IMR-90 (cell line): ENCODE measurements at regions not wholly inside any gene's neighbourhood (a gene's known extent, or its start where the extent isn't known, plus 50 kb on each side); places are given as distances from the start of the nearest gene placed in this dataset.

Experiments used
- ATAC-seq: fragments of 200-7000 bp; cut with Tn5 transposase; 2 replicates; pipeline ENCODE4 v1.9.1; 2020; ENCODE audit warnings: low read depth, mild to moderate bottlenecking, moderate library complexity
- BruUV-seq: library from RNA; stranded (reverse); fragments of 400-500 nt; replicated peaks from 2 replicates; lab custom pipeline; 2021; lab: Mats Ljungman, UMichigan
- CTCF ChIA-PET: fragments of 300-600 bp; formaldehyde crosslinking; extraction: SDS; loops from one replicate; lab custom pipeline; 2021; ENCODE audit warnings: antibody characterized with exemption; lab: Yijun Ruan, JAX
- POLR2A ChIA-PET: fragments of 300-600 bp; sonication (Branson Sonifier 250); formaldehyde crosslinking; loops from one replicate; lab custom pipeline; 2022; ENCODE audit warnings: antibody characterized with exemption; ENCODE audit not compliant: unreplicated experiment; lab: Charles Lee
- DNase-seq: peaks from one replicate; pipeline ENCODE4 v3.0.0; 2013
- H2AFZ ChIP-seq: replicated peaks from 2 replicates; pipeline ENCODE3; 2013; ENCODE audit warnings: low read length, mild to moderate bottlenecking; ENCODE audit not compliant: poor library complexity
- H2AK5ac ChIP-seq: 2 replicates; pipeline ENCODE4 v1.6.1; 2013; ENCODE audit warnings: low read depth, low read length, inconsistent platforms
- H2AK9ac ChIP-seq: replicated peaks from 2 replicates; pipeline ENCODE3; 2013; ENCODE audit warnings: mild to moderate bottlenecking, low read depth, low read length, moderate library complexity; ENCODE audit not compliant: poor library complexity
- H2BK120ac ChIP-seq: 2 replicates; pipeline ENCODE4 v1.6.1; 2013; ENCODE audit warnings: low read depth, low read length, inconsistent platforms
- H2BK15ac ChIP-seq: 3 replicates; pipeline ENCODE4 v1.6.1; 2013; ENCODE audit warnings: low read depth, low read length, inconsistent platforms
- H2BK20ac ChIP-seq: 2 replicates; pipeline ENCODE4 v1.6.1; 2013; ENCODE audit warnings: low read depth, mild to moderate bottlenecking, inconsistent platforms, low read length, moderate library complexity
- H2BK5ac ChIP-seq: 2 replicates; pipeline ENCODE4 v1.6.1; 2013; ENCODE audit warnings: mild to moderate bottlenecking, low read depth, low read length, inconsistent platforms; ENCODE audit not compliant: poor library complexity, severe bottlenecking
- H3K14ac ChIP-seq: replicated peaks from 2 replicates; pipeline ENCODE4 v1.6.1; 2013; ENCODE audit warnings: low read depth, low read length, inconsistent platforms
- H3K18ac ChIP-seq: 2 replicates; pipeline ENCODE4 v1.6.1; 2013; ENCODE audit warnings: low read depth, low read length, control low read depth
- H3K23ac ChIP-seq: 2 replicates; pipeline ENCODE4 v1.6.1; 2013; ENCODE audit warnings: low read depth, low read length, inconsistent platforms
- H3K27ac ChIP-seq: 2 replicates; pipeline ENCODE4 v1.5.1; 2013; ENCODE audit warnings: mild to moderate bottlenecking, control low read depth, low read length; ENCODE audit not compliant: insufficient read depth
- H3K27me3 ChIP-seq: 2 replicates; pipeline ENCODE4 v1.6.1; 2013; ENCODE audit warnings: low read length; ENCODE audit not compliant: control insufficient read depth, insufficient read depth
- H3K36me3 ChIP-seq: 2 replicates; pipeline ENCODE4 v1.6.1; 2013; ENCODE audit warnings: low read length, mixed read lengths; ENCODE audit not compliant: control insufficient read depth, insufficient read depth
- H3K4ac ChIP-seq: 2 replicates; pipeline ENCODE4 v1.6.1; 2013; ENCODE audit warnings: low read depth, low read length, inconsistent platforms
- H3K4me1 ChIP-seq: 2 replicates; pipeline ENCODE4 v1.6.1; 2013; ENCODE audit warnings: low read length, mixed read lengths; ENCODE audit not compliant: control insufficient read depth, insufficient read depth
- H3K4me2 ChIP-seq: 2 replicates; pipeline ENCODE4 v1.6.1; 2013; ENCODE audit warnings: low read depth, mild to moderate bottlenecking, control low read depth, low read length, moderate library complexity
- H3K4me3 ChIP-seq: 2 replicates; pipeline ENCODE4 v1.5.1; 2013; ENCODE audit warnings: low read depth, mild to moderate bottlenecking, control low read depth, low read length, moderate library complexity; ENCODE audit not compliant: insufficient read depth
- H3K56ac ChIP-seq: 2 replicates; pipeline ENCODE4 v1.6.1; 2013; ENCODE audit warnings: low read length, inconsistent platforms; ENCODE audit not compliant: insufficient read depth; ENCODE audit errors: extremely low read depth
- H3K79me1 ChIP-seq, 2 experiments: 2 replicates each; pipeline ENCODE4 v1.6.1; 2013; ENCODE audit warnings: low read length in 2 of 2, inconsistent platforms in 1 of 2, low read depth in 1 of 2
- H3K9ac ChIP-seq: 2 replicates; pipeline ENCODE4 v1.6.1; 2013; ENCODE audit warnings: low read depth, low read length, control low read depth
- H3K9me1 ChIP-seq: 2 replicates; pipeline ENCODE4 v1.6.1; 2013; ENCODE audit warnings: low read length, inconsistent platforms; ENCODE audit not compliant: insufficient read depth
- H3K9me3 ChIP-seq: 2 replicates; pipeline ENCODE4 v1.6.1; 2013; ENCODE audit warnings: low read length; ENCODE audit not compliant: control insufficient read depth, insufficient read depth
- H4K20me1 ChIP-seq: 2 replicates; pipeline ENCODE4 v1.6.1; 2013; ENCODE audit warnings: low read length, inconsistent platforms; ENCODE audit not compliant: insufficient read depth
- H4K5ac ChIP-seq: 2 replicates; pipeline ENCODE4 v1.6.1; 2013; ENCODE audit warnings: mild to moderate bottlenecking, low read depth, low read length, control low read depth
- H4K8ac ChIP-seq, 2 experiments: 2 replicates each; pipeline ENCODE4 v1.6.1; 2013; ENCODE audit warnings: low read depth in 2 of 2, low read length in 2 of 2, control low read depth in 1 of 2, inconsistent platforms in 1 of 2
- H4K91ac ChIP-seq: 2 replicates; pipeline ENCODE4 v1.6.1; 2013; ENCODE audit warnings: low read depth, low read length, inconsistent platforms; ENCODE audit not compliant: insufficient read depth
- BHLHE40 ChIP-seq: fragments of 150-350 bp; IDR thresholded peaks from 2 replicates; pipeline ENCODE4 v1.6.1; 2016; ENCODE audit warnings: mild to moderate bottlenecking, low read depth, low read length
- CEBPB ChIP-seq: IDR thresholded peaks from 2 replicates; pipeline ENCODE4 v1.6.1; 2012; ENCODE audit warnings: low read depth, low read length, improper control_type of control experiment
- CHD1 ChIP-seq: IDR thresholded peaks from 2 replicates; pipeline ENCODE4 v1.6.1; 2012; ENCODE audit warnings: low read depth, low read length, improper control_type of control experiment
- CTCF ChIP-seq: conservative IDR thresholded peaks from 2 replicates; pipeline ENCODE4 v1.5.1; 2012; ENCODE audit warnings: mild to moderate bottlenecking, low read depth, low read length, improper control_type of control experiment
- ELK1 ChIP-seq: fragments of 150-350 bp; IDR thresholded peaks from 2 replicates; pipeline ENCODE4 v1.6.1; 2016; ENCODE audit warnings: low read depth, mild to moderate bottlenecking, low read length, moderate library complexity, borderline replicate concordance
- FOS ChIP-seq: fragments of 150-350 bp; IDR thresholded peaks from 2 replicates; pipeline ENCODE4 v1.6.1; 2016; ENCODE audit warnings: low read depth, low read length
- MAFK ChIP-seq: IDR thresholded peaks from 2 replicates; pipeline ENCODE4 v1.6.1; 2012; ENCODE audit warnings: low read depth, low read length, improper control_type of control experiment
- MAZ ChIP-seq: IDR thresholded peaks from 2 replicates; pipeline ENCODE4 v1.6.1; 2012; ENCODE audit warnings: low read depth, mild to moderate bottlenecking, low read length, improper control_type of control experiment, moderate library complexity, borderline replicate concordance
- MXI1 ChIP-seq: IDR thresholded peaks from 2 replicates; pipeline ENCODE4 v1.6.1; 2012; ENCODE audit warnings: low read depth, mild to moderate bottlenecking, low read length, moderate library complexity, borderline replicate concordance
- POLR2A ChIP-seq: IDR thresholded peaks from 2 replicates; pipeline ENCODE4 v1.6.1; 2012; ENCODE audit warnings: mild to moderate bottlenecking, low read depth, low read length
- RAD21 ChIP-seq: IDR thresholded peaks from 2 replicates; pipeline ENCODE4 v1.6.1; 2012; ENCODE audit warnings: low read length, improper control_type of control experiment
- RCOR1 ChIP-seq: IDR thresholded peaks from 2 replicates; pipeline ENCODE4 v1.6.1; 2012; ENCODE audit warnings: mild to moderate bottlenecking, low read length, improper control_type of control experiment; ENCODE audit not compliant: insufficient replicate concordance
- RFX5 ChIP-seq: IDR thresholded peaks from 2 replicates; pipeline ENCODE4 v1.8.0; 2012; ENCODE audit warnings: low read depth, mild to moderate bottlenecking, low read length, moderate library complexity
- SMC3 ChIP-seq: fragments of 150-350 bp; IDR thresholded peaks from 2 replicates; pipeline ENCODE4 v1.6.1; 2016; ENCODE audit warnings: low read depth, mild to moderate bottlenecking, antibody characterized with exemption, low read length, moderate library complexity
- USF2 ChIP-seq: fragments of 150-350 bp; IDR thresholded peaks from 2 replicates; pipeline ENCODE4 v1.6.1; 2017; ENCODE audit warnings: mild to moderate bottlenecking, antibody characterized with exemption, low read length, low read depth
- WGBS, 2 experiments: methylation state at CpG; one replicate each; pipeline versions ENCODE4 v1.1.5 to v1.1.7; 2013; ENCODE audit warnings: missing lambda C conversion rate in 2 of 2; ENCODE audit not compliant: insufficient read length in 1 of 2; ENCODE audit errors: extremely low coverage in 2 of 2; 5-methylcytosine and 5-hydroxymethylcytosine counted together
- dilution Hi-C: fragments of 300-500 bp; cut with HindIII; formaldehyde crosslinking; loops from one replicate; pipeline ENCODE4 v1.14.3; 2018; ENCODE audit warnings: low sequenced_read_pairs; ENCODE audit not compliant: unreplicated experiment
- in situ Hi-C: fragments of 300-500 bp; cut with MboI; formaldehyde crosslinking; loops from 3 replicates; pipeline ENCODE4 v1.14.3; 2019; ENCODE audit warnings: low sequenced_read_pairs, inconsistent platforms, mixed read lengths
- intact Hi-C: fragments of 100-400 bp; cut with micrococcal nuclease; formaldehyde crosslinking; loops from 2 replicates; pipeline ENCODE4 v1.10.0; 2022

- no peak for ATAC-seq
- no peaks in the 10 kb centered on the region for H3K4me1 ChIP-seq
- TF ChIP-seq SMC3 (no peak), MXI1 (no peak), ELK1 (no peak), POLR2A (no peak), RCOR1 (no peak), RAD21 (no peak), MAZ (no peak), MAFK (no peak), BHLHE40 (no peak), RFX5 (no peak), CHD1 (no peak), CTCF (no peak), CEBPB (no peak), FOS (no peak), USF2 (no peak)
- H4K91ac ChIP-seq, result no peak overlapping the region
- H3K4me3 ChIP-seq, result no peak overlapping the region
- H2BK5ac ChIP-seq, result no peak overlapping the region
- no peak overlapping the region for H3K23ac ChIP-seq
- no peak overlapping the region for H3K27ac ChIP-seq
- H4K5ac ChIP-seq, result no peak overlapping the region
- H3K36me3 ChIP-seq, result no peaks in the 10 kb centered on the region
- H3K18ac ChIP-seq, result no peak overlapping the region
- in situ Hi-C loops, result no loop called here
- no peak overlapping the region for H3K4ac ChIP-seq
- DNase-seq, result no peak
- H2BK20ac ChIP-seq, result no peak overlapping the region
- no peak overlapping the region for H3K4me2 ChIP-seq
- H4K20me1 ChIP-seq, result no peaks in the 10 kb centered on the region
- no peak overlapping the region for H2BK120ac ChIP-seq
- dilution Hi-C loops, result no loop called here
- H2AK5ac ChIP-seq, result no peak overlapping the region
- no peak overlapping the region for H2AFZ ChIP-seq
- H3K27me3 ChIP-seq, result no peaks in the 10 kb centered on the region
- H3K9me3 ChIP-seq, result no peaks in the 10 kb centered on the region
- CTCF ChIA-PET, result interaction anchor here (0.6 kb wide), 1 partner anchor 217 kb away, joined by 3 read pairs; no protein-coding TSS in a partner anchor
- no peaks in the 10 kb centered on the region for H3K9me1 ChIP-seq
- H3K79me1 ChIP-seq, result no peaks in the 10 kb centered on the region
- BruUV-seq, result no TSS peak
- H2AK9ac ChIP-seq, result no peak overlapping the region
- no peak overlapping the region for H3K9ac ChIP-seq
- no peak overlapping the region for H2BK15ac ChIP-seq
- no peak overlapping the region for H4K8ac ChIP-seq
- no peak overlapping the region for H3K14ac ChIP-seq
- intact Hi-C loops, result no loop called here
- POLR2A ChIA-PET, result no interaction called here
- no peak overlapping the region for H3K56ac ChIP-seq
- 83% methylated on average over 1 of the region's 7 CpGs; no CpG with 5 or more reads in 1 of the 2 experiments for WGBS, 2 experiments
Measured at GRCh38 chr2:16828044-16828827, 162.6 kb upstream of the CYRIA start.
